G401 (cell line): ENCODE measurements at regions not wholly inside any gene's neighbourhood (a gene's known extent, or its start where the extent isn't known, plus 50 kb on each side); places are given as distances from the start of the nearest gene placed in this dataset.
"Not testable (repeated sequence)": the region's sequence is repeated elsewhere in the genome, so short reads cannot be mapped to it uniquely, and the experiment has no call there.

Source experiments
- DNase-seq: peaks from one replicate; pipeline ENCODE4 v3.0.0-alpha.2; 2015; ENCODE audit warnings: low spot score
- in situ Hi-C: cut with HindIII; loops from 2 replicates; pipeline ENCODE4 v1.10.0; 2016; ENCODE audit warnings: low sequenced_read_pairs, mixed read lengths

DNA sequence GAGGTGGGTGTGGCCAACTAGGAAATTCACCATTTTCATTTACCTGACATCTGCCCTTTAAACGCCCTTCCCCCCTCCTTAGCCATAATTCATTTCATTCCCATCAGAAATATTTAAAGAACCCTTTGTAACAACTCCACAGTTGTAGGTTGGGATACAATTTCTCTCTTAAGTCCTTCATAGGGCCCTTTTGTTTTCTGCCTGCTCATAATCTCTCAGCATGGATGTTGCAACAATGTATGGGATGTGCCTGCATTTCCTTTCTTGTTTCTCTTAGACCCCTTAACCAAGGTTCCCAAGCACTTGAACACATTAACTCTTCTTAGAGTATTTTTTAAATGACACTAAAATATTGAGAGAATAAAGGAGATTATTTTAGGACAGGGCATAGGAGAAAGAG lies 51.7 kb upstream of the MYO10 start:
- DNase-seq, result no peak
- in situ Hi-C loops, result no loop called here

DNA sequence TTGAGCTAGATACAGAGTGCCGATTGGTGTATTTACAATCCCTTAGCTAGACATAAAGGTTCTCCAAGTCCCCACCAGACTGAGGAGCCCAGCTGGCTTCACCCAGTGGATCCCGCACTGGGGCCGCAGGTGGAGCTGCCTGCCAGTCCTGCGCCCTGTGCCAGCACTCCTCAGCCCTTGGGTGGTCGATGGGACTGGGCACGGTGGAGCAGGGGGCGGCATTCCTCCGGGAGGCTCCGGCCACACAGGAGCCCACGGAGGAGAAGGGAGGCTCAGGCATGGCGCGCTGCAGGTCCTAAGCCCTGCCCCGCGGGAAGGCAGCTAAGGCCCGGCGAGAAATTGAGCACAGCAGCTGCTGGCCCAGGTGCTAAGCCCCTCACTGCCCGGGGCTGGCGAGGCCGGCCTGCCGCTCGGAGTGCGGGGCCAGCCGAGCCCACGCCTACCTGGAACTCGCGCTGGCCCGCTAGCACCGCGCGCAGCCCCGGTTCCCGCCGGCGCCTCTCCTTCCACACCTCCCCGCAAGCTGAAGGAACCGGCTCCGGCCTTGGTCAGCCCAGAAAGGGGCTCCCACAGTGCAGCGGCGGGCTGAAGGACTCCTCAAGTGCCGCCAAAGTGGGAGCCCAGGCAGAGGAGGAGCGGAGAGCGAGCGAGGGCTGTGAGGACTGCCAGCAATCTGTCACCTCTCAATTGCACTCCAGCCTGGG lies 54.9 kb upstream of the MYO10 start:
- DNase-seq, in situ Hi-C loops: not testable (repeated sequence)

- DNase-seq, result no peak
- in situ Hi-C loops, result no loop called here
These were observed 55.9 kb upstream of the MYO10 start for GRCh38 chr5:16992006-16992405.

- DNase-seq, result no peak
- in situ Hi-C loops, result no loop called here
These were observed 56.4 kb upstream of the MYO10 start for GRCh38 chr5:16992444-16992843.

- DNase-seq, result no peak
- in situ Hi-C loops, result no loop called here
These were observed 58.5 kb upstream of the MYO10 start for GRCh38 chr5:16994565-16994964.

DNA sequence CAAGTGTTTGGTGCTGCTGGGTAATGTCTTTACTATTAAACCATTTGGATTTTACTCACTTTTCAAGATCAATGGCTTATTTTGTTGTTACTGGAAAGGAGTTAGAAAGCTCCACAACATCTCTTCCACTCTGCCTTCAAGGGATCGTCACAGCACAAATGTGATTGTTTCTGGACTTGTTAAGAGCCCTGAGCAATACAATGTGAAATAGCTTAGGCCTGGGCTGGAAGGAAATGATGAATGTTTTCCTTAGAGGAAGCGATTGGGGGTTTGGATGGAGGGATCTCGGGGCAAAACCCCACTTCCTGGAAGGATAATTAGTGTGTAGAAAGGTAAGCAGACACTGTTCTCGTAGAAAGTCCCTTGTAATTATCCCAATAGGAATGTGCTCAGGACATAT lies 59.3 kb upstream of the MYO10 start:
- in situ Hi-C loops, result no loop called here

GRCh38 chr5:17000291-17000939 lies 64.3 kb upstream of the MYO10 start:
- in situ Hi-C loops, result no loop called here
- DNase-seq, result no peak

More for the DNA sequence above, 59.3 kb upstream of the MYO10 start:
- DNase-seq, result no peak

DNA sequence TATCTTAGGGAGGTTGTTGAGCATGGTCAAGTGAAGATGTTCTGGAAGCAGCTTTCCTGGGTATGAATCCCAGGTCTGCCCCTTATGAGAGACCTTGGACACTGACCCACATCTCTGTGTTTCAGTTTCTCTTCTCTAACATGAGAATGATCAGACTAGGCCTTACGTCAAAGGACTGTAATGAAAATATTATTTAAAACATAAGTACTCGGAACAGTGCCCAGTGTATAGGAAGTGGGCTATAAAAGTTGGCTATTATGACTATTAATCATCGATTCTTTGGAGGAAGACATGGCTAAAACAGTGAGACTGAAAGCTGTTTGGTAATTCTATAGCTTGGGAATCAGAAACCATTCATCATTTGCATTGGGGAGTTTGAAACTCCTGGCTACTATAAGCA lies 65.3 kb upstream of the MYO10 start:
- in situ Hi-C loops, result no loop called here
- DNase-seq, result no peak

- DNase-seq, result no peak
- in situ Hi-C loops, result no loop called here
These were observed 68.5 kb upstream of the MYO10 start for GRCh38 chr5:17004441-17005106.

DNA sequence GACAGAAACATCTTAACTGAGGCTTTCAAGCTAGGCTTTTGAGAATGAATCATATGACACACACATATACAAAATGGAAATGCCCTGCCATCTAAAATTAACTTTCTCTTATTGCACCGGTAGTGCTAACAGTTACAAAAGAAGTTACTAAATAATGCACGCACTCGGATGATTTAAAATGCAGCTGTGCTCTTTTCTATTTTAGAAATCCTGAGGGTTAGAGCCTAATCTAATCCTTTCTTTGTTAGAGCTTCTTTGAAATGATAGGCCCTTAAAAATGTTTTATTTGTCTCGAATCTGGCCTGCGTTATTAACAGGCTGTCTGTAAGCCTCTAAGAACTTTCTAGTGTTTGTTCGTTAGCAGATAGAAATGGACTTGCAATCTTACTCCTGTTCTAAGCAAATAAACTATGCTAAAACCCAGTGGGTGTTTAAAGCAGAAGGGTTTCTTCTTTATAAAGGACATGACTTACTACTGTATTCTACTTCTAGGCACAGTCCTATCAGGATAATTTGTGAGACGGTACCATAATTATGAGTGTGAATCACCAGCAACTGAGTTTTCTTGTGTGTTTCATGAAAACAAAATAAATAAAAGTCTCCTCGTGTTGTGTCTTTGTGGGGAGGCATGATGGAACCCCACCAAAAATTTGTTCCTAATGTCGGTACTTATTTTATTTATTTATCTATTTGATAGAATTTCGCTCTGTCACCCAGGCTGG lies 69.2 kb upstream of the MYO10 start:
- no peak for DNase-seq
- in situ Hi-C loops, result no loop called here

- in situ Hi-C loops, result no loop called here
These were observed 76.2 kb upstream of the MYO10 start for GRCh38 chr5:17012289-17012688.

DNA sequence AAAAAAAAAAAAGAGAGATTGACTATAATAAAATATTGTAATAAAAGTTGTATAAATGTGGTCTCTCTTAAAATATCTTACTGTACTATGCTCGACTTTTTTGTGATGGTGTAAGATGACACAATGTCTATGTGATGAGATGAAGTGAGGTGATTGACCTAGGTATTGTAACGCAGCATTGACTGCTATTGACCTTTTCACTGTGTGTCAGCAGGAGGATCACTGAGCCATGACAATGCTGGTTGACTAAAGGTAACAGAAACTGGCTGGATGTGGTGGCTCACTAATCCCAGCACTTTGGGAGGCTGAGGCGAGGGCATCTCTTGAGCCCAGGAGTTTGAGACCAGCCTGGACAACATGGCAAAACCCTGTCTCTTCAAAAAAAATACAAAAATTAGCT lies 78.6 kb upstream of the MYO10 start:
- DNase-seq, result no peak
- in situ Hi-C loops, result no loop called here

More at GRCh38 chr5:17012289-17012688, 76.2 kb upstream of the MYO10 start:
- DNase-seq, result no peak

DNA sequence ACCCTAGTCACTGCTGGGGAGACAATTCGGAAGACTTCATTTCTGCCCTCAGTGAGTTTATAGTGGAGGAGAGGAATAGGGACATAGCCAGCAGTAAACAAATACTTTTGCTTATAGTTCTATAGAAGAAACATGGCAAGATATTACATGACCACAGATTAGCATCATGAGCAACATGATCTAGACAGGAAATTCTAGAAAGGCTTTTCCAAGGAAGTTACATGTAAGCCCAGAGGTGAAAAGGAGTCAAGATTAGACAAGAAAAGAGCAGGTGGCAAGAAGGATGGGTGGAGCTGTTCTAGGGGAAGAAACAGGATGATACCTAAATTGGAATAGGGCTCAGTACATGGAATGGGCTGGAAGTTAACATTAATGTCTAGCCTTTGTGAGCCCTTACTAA lies 82.8 kb upstream of the MYO10 start:
- in situ Hi-C loops, result no loop called here
- DNase-seq, result no peak

DNA sequence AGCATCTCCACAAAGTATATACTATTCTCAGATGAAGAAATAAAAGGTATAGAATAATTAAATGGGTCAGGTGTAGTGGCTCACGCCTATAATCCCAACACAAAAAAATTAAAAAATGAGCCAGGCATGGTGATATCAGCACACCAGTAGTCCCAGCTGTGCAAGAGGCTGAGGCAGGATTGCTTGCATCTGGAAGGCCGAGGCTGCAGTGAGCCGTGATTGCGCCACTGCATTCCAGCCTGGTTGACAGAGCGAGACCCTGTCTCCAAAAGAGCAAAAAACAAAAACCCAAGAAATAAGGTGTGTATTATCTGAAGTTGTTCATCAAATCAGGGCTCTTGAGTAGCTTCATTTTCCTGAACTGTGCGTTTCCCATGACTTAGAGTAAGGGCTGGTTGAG lies 83.2 kb upstream of the MYO10 start:
- in situ Hi-C loops, result no loop called here
- no peak for DNase-seq

DNA sequence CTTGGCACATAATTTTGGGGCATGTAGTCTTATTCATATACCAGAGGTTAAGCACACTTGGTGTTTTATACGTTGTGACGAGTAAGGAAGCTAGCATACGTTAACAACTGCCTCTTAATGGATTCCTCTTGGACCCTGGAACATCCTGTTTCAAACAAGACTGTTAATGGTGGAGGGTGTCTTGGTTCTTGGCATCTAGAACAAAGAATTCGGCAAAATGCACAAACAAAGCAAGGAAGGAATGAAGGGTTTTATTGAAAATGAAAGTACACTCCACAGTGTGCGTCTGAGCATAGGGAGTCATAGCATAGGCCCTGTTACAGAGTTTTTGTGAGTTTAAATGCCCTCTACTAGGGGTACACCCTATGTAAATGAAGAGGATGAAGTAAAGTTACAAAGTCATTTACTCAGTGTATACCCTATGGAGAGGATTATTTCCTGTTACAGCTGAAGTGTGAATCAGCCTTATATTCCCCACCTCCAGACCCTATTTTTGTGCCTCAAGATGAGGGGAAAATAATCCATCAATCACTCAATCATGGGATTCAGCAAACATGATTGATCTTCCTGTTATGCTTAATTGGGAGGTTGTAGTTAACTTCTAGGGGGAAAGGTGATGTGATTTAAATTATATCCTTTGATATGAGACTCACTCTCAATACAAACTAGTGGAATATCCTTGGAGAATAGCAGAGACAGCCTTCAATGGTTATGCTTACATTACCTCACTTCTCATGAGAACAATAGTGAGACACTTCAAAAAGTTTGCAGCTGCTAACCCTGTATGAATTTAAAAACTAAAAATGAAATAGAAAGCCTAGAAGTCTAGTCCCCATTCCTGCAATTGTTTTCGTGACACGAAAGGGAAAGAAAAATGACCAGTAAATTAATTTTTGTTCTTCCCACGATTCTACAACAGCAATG lies 84.9 kb upstream of the MYO10 start:
- in situ Hi-C loops, result no loop called here
- DNase-seq, result no peak

DNA sequence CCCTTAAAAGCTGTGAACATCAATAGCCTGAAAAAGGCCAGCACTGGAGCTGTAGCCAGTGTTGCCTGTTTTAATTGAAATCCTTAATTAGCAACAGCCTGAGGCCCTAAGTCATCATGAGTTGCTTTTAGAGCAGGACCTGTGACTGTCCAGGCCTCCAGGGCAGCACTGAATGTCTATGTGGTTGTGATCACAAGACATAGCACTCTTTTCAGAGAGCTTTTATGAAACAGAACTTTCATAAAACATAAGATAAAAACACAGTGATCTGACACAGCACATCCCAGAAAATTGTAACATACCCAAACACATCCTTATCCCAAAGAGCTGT lies 85.5 kb upstream of the MYO10 start:
- no peak for DNase-seq
- in situ Hi-C loops, result no loop called here

- DNase-seq, result no peak
- in situ Hi-C loops, result no loop called here
These were observed 86.2 kb upstream of the MYO10 start for GRCh38 chr5:17022296-17022695.

DNA sequence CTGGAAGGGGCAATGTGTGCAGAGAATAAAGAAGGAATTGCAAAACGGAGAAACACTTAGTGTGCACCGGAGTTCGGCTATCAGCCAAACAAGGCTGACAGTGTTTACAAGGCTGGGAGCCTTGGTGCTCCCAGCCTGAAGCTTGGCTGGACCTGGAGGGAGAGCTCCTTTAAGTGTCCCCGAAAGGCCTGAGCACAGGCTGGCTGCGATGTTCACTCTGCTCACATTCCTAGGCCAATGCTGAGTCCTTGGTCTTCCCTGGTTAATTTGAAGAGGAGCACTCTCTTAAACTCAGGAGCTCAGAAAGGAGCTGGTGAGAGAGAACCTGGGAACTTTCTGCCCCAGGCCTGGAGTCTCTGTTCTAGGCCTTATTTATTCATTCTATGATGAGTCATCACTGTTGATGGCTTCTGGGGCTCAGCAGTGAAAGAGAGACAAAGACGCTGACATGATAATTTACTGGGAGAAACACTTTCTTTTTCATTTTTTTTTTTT lies 88.6 kb upstream of the MYO10 start:
- in situ Hi-C loops, result no loop called here
- DNase-seq, result no peak
